K562 (cell line): ENCODE measurements at regions not wholly inside any gene's neighbourhood (a gene's known extent, or its start where the extent isn't known, plus 50 kb on each side); places are given as distances from the start of the nearest gene placed in this dataset.

Experiments
- ATAC-seq: fragments of 200-7000 bp; cut with Tn5 transposase; 3 replicates; pipeline ENCODE4 v1.9.1; 2020; ENCODE audit warnings: moderate library complexity
- BruUV-seq: library from RNA; stranded (reverse); fragments of 400-500 nt; replicated peaks from 2 replicates; lab custom pipeline; 2021; lab: Mats Ljungman, UMichigan
- CTCF ChIA-PET: fragments of 300-600 bp; formaldehyde crosslinking; extraction: SDS; loops from one replicate; lab custom pipeline; 2021; ENCODE audit warnings: low intra/inter-chr PET ratio; lab: Yijun Ruan, JAX
- POLR2A ChIA-PET: fragments of 300-600, 350-650 bp; sonication (Branson Sonifier 250); formaldehyde crosslinking; extraction: SDS; loops from one replicate; lab custom pipeline; 2021; ENCODE audit warnings: antibody characterized with exemption, inconsistent platforms; lab: Yijun Ruan, JAX
- DNase-seq, 4 experiments: peaks; one replicate each; pipeline versions ENCODE4 v3.0.0 to v3.0.0-alpha.2; 2011 to 2018; ENCODE audit warnings: low spot score in 3 of 4, mixed read lengths in 3 of 4; ENCODE audit errors: extremely low read depth in 1 of 4
- FAIRE-seq: peaks from 2 replicates; lab custom pipeline; 2011; peaks lifted over from hg19 to GRCh38; lab: Jason Lieb, UNC
- H2AFZ ChIP-seq: 2 replicates; pipeline ENCODE4 v1.6.0; 2011; ENCODE audit warnings: low read depth, low read length, control low read depth, inconsistent platforms
- H3K27ac ChIP-seq: fragments of 200-600 bp; 3 replicates; pipeline ENCODE4 v1.8.0; 2011; ENCODE audit warnings: low read depth, mild to moderate bottlenecking, control low read depth, inconsistent platforms, low read length, moderate library complexity, mixed read lengths; ENCODE audit errors: extremely low read depth
- H3K27me3 ChIP-seq, 2 experiments: fragments of 300-600 bp in 1 of 2; 2 replicates in 1 of 2; 3 replicates in 1 of 2; pipeline versions ENCODE4 v1.6.0 to v1.8.0; 2011; ENCODE audit warnings: inconsistent platforms in 2 of 2, low read length in 2 of 2, mild to moderate bottlenecking in 1 of 2, mixed read lengths in 1 of 2, moderate library complexity in 1 of 2; ENCODE audit not compliant: control insufficient read depth in 2 of 2, insufficient read depth in 2 of 2
- H3K36me3 ChIP-seq: fragments of 300-600 bp; 3 replicates; pipeline ENCODE4 v1.8.0; 2011; ENCODE audit warnings: mild to moderate bottlenecking, low read length, inconsistent platforms; ENCODE audit not compliant: control insufficient read depth, insufficient read depth
- H3K4me1 ChIP-seq, 2 experiments: fragments of 200-600 bp in 1 of 2; replicated peaks in 1 of 2; 2 replicates in 1 of 2; 3 replicates in 1 of 2; pipeline versions ENCODE4 v1.5.1 to v1.8.0; 2011; ENCODE audit warnings: inconsistent platforms in 2 of 2, low read length in 2 of 2, mild to moderate bottlenecking in 1 of 2, mixed read lengths in 1 of 2, moderate library complexity in 1 of 2; ENCODE audit not compliant: control insufficient read depth in 2 of 2, insufficient read depth in 2 of 2
- H3K4me2 ChIP-seq: 2 replicates; pipeline ENCODE4 v1.6.1; 2011; ENCODE audit warnings: low read length, control low read depth, inconsistent platforms, mixed read lengths; ENCODE audit not compliant: insufficient read depth
- H3K4me3 ChIP-seq: fragments of 200-600 bp; sonication (generic), shearing (Covaris generic); 2 replicates; pipeline ENCODE4 v1.5.1; 2016; ENCODE audit warnings: control low read depth, inconsistent platforms
- H3K79me2 ChIP-seq: fragments of 200-600 bp; 3 replicates; pipeline ENCODE4 v1.8.0; 2011; ENCODE audit warnings: low read length, inconsistent platforms; ENCODE audit not compliant: control insufficient read depth, insufficient read depth
- H3K9ac ChIP-seq, 2 experiments: 2 replicates each; pipeline versions ENCODE4 v1.6.0 to v1.6.1; 2011; ENCODE audit warnings: low read depth in 2 of 2, low read length in 2 of 2, control low read depth in 1 of 2, inconsistent platforms in 1 of 2, mild to moderate bottlenecking in 1 of 2, mixed read lengths in 1 of 2; ENCODE audit not compliant: insufficient read depth in 1 of 2
- H3K9me1 ChIP-seq: one replicate; pipeline ENCODE4 v1.6.0; 2011; ENCODE audit warnings: inconsistent platforms, mild to moderate bottlenecking, low read length, moderate library complexity; ENCODE audit not compliant: control insufficient read depth, insufficient read depth
- H3K9me3 ChIP-seq: replicated peaks from 2 replicates; pipeline ENCODE4 v1.5.1; 2011; ENCODE audit warnings: low read depth, low read length, inconsistent platforms; ENCODE audit not compliant: control insufficient read depth, insufficient read depth
- H4K20me1 ChIP-seq: replicated peaks from 2 replicates; pipeline ENCODE4 v1.6.1; 2011; ENCODE audit warnings: low read length, inconsistent platforms, mixed read lengths; ENCODE audit not compliant: control insufficient read depth, insufficient read depth
- BRCA1 ChIP-seq, 2 experiments: fragments of 450-650 bp in 1 of 2; sonication (generic) in 1 of 2; formaldehyde crosslinking in 1 of 2; IDR thresholded peaks; 2 replicates each; pipeline versions ENCODE4 v1.5.0 to v1.6.1; 2017 to 2020; ENCODE audit warnings: mild to moderate bottlenecking in 1 of 2, missing genetic modification reagents in 1 of 2
- CBFA2T2 ChIP-seq: fragments of 450-650 bp; conservative IDR thresholded peaks from 2 replicates; pipeline ENCODE4 v1.6.1; 2017; ENCODE audit warnings: mild to moderate bottlenecking
- EP400 ChIP-seq: fragments of 450-650 bp; IDR thresholded peaks from 2 replicates; pipeline ENCODE4 v1.6.1; 2017; ENCODE audit warnings: antibody characterized with exemption, mild to moderate bottlenecking, moderate library complexity
- HIVEP1 ChIP-seq: fragments of 250-450 bp; sonication (Bioruptor Pico); IDR thresholded peaks from 2 replicates; pipeline ENCODE4 v1.4.0; 2020; ENCODE audit warnings: mild to moderate bottlenecking
- KLF16 ChIP-seq: IDR thresholded peaks from 2 replicates; pipeline ENCODE4 v1.6.1; 2016; ENCODE audit warnings: antibody characterized with exemption
- MAZ ChIP-seq, 2 experiments: fragments of 450-650 bp in 1 of 2; sonication (generic) in 1 of 2; formaldehyde crosslinking; IDR thresholded peaks in 1 of 2; conservative IDR thresholded peaks in 1 of 2; 2 replicates each; pipeline versions ENCODE4 v1.4.0 to v1.5.0; 2020; ENCODE audit warnings: mild to moderate bottlenecking in 1 of 2, missing genetic modification reagents in 1 of 2
- PHF20 ChIP-seq: fragments of 450-650 bp; IDR thresholded peaks from 2 replicates; pipeline ENCODE4 v1.6.1; 2018; ENCODE audit not compliant: partially characterized antibody
- SMAD3 ChIP-seq: fragments of 450-650 bp; formaldehyde crosslinking; conservative IDR thresholded peaks from 2 replicates; pipeline ENCODE4 v1.4.0; 2020; ENCODE audit warnings: mild to moderate bottlenecking
- SMARCE1 ChIP-seq: fragments of 450-650 bp; IDR thresholded peaks from 2 replicates; pipeline ENCODE4 v1.7.1; 2016; ENCODE audit warnings: mild to moderate bottlenecking
- TBP ChIP-seq: optimal IDR thresholded peaks from 2 replicates; pipeline ENCODE3; 2011; ENCODE audit warnings: low read depth, low read length, improper control_type of control experiment
- ZNF384 ChIP-seq: IDR thresholded peaks from 2 replicates; pipeline ENCODE4 v1.6.1; 2012; ENCODE audit warnings: low read depth, low read length, improper control_type of control experiment
- ZNF79 ChIP-seq: fragments of 250-450 bp; sonication (Bioruptor Pico); IDR thresholded peaks from 2 replicates; pipeline ENCODE4 v1.4.0; 2020; ENCODE audit warnings: low read depth, mild to moderate bottlenecking, moderate library complexity
- WGBS: fragments of 100-300 bp; shearing (Covaris generic); methylation state at CpG from one replicate; pipeline ENCODE4 v1.1.6; 2016; ENCODE audit warnings: low coverage, mixed read lengths; ENCODE audit not compliant: insufficient coverage; ENCODE audit errors: missing lambda C conversion rate; 5-methylcytosine and 5-hydroxymethylcytosine counted together
- in situ Hi-C: fragments of 300-500 bp; cut with MboI; formaldehyde crosslinking; loops from 4 replicates; pipeline ENCODE4 v1.15.0; 2018; ENCODE audit warnings: inconsistent platforms, mixed read lengths
- intact Hi-C: fragments of 100-400 bp; cut with micrococcal nuclease; formaldehyde crosslinking; loops from 2 replicates; pipeline ENCODE4 v1.14.2; 2022
- TF ChIP-seq, protein P1 (sequence below): sonication (generic); formaldehyde crosslinking; IDR thresholded peaks from 2 replicates; pipeline ENCODE4 v1.8.1; 2023; ENCODE audit warnings: mild to moderate bottlenecking, missing genetic modification reagents, moderate library complexity
- TF ChIP-seq, protein P2 (sequence below): fragments of 450-650 bp; formaldehyde crosslinking; IDR thresholded peaks from 2 replicates; pipeline ENCODE4 v1.4.0; 2022; ENCODE audit warnings: missing genetic modification characterization

- no peak overlapping the region for H2AFZ ChIP-seq
- no peak overlapping the region for H3K4me2 ChIP-seq
- H3K79me2 ChIP-seq = no peaks in the 10 kb centered on the region
- H3K27me3 ChIP-seq = peaks cover 0 to 5% of the 10 kb centered on the region in 2 experiments; a peak in 1 of 5 replicates
- in situ Hi-C loops (no loop called here), intact Hi-C loops (no loop called here)
- ATAC-seq (no peak), DNase-seq (no peak), FAIRE-seq (no peak)
- no peaks in the 10 kb centered on the region for H3K4me1 ChIP-seq
- H3K36me3 ChIP-seq = no peaks in the 10 kb centered on the region
- H3K27ac ChIP-seq = no peak overlapping the region
- H4K20me1 ChIP-seq = no peaks in the 10 kb centered on the region; the same call in 1 of the 2 replicates
- no peaks in the 10 kb centered on the region for H3K9me3 ChIP-seq
- BruUV-seq = no TSS peak
- ChIA-PET POLR2A (interaction anchor here (0.9 kb wide), 1 partner anchor 20 kb away, joined by 3 read pairs; no protein-coding TSS in a partner anchor), CTCF (no interaction called here)
- H3K9me1 ChIP-seq = no peaks in the 10 kb centered on the region
- H3K4me3 ChIP-seq = no peak overlapping the region
- TF ChIP-seq BRCA1 (IDR thresholded peaks at IDR 0.05) (no peak), BRCA1 (CRISPR knock-in tag; IDR thresholded peaks at IDR 0.05) (no peak), ZNF79 (CRISPR knock-in tag) (no peak), SMAD3 (CRISPR knock-in tag) (no peak), HIVEP1 (no peak), CBFA2T2 (no peak), SMARCE1 (no peak), EP400 (no peak), MAZ (CRISPR knock-in tag; conservative IDR thresholded peaks at IDR 0.05 in 1 of 2, IDR thresholded peaks at IDR 0.05 in 1 of 2) (no peak), KLF16 (no peak), PHF20 (no peak), TBP (no peak), ZNF384 (no peak)
- TF ChIP-seq, protein P1, sequence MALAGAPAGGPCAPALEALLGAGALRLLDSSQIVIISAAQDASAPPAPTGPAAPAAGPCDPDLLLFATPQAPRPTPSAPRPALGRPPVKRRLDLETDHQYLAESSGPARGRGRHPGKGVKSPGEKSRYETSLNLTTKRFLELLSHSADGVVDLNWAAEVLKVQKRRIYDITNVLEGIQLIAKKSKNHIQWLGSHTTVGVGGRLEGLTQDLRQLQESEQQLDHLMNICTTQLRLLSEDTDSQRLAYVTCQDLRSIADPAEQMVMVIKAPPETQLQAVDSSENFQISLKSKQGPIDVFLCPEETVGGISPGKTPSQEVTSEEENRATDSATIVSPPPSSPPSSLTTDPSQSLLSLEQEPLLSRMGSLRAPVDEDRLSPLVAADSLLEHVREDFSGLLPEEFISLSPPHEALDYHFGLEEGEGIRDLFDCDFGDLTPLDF (CRISPR knock-in tag) = no peak
- TF ChIP-seq, protein P2, sequence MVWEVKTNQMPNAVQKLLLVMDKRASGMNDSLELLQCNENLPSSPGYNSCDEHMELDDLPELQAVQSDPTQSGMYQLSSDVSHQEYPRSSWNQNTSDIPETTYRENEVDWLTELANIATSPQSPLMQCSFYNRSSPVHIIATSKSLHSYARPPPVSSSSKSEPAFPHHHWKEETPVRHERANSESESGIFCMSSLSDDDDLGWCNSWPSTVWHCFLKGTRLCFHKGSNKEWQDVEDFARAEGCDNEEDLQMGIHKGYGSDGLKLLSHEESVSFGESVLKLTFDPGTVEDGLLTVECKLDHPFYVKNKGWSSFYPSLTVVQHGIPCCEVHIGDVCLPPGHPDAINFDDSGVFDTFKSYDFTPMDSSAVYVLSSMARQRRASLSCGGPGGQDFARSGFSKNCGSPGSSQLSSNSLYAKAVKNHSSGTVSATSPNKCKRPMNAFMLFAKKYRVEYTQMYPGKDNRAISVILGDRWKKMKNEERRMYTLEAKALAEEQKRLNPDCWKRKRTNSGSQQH (CRISPR knock-in tag) = no peak
- 16% methylated on average over 5 of the region's 5 CpGs for WGBS
- H3K9ac ChIP-seq = no peak overlapping the region
Measured at GRCh38 chr6:40197371-40197770, 263.1 kb upstream of the MOCS1 start.
